OCI-LY3 (cell line): ENCODE measurements at regions not wholly inside any gene's neighbourhood (a gene's known extent, or its start where the extent isn't known, plus 50 kb on each side); places are given as distances from the start of the nearest gene placed in this dataset.
"Not testable (repeated sequence)": the region's sequence is repeated elsewhere in the genome, so short reads cannot be mapped to it uniquely, and the experiment has no call there.

Experiments used
- CTCF ChIP-seq: fragments of 200-600, 300-600 bp; sonication (generic); IDR thresholded peaks from 2 replicates; pipeline ENCODE4 v1.5.1; 2014; ENCODE audit warnings: antibody characterized with exemption, low read length, low read depth
- EZH2phosphoT487 ChIP-seq: fragments of 200-600 bp; shearing (Covaris generic); IDR thresholded peaks from 2 replicates; pipeline ENCODE4 v1.6.1; 2018; ENCODE audit warnings: antibody characterized with exemption, mixed run types, low read depth

GRCh38 chr9:65382701-65383318 is 97.8 kb upstream of the FOXD4L5 start:
- not testable (repeated sequence) for TF ChIP-seq CTCF, EZH2phosphoT487
